HEK293 (cell line): ENCODE measurements at regions not wholly inside any gene's neighbourhood (a gene's known extent, or its start where the extent isn't known, plus 50 kb on each side); places are given as distances from the start of the nearest gene placed in this dataset.

ENCODE experiments used
- CTCF ChIP-seq: fragments of 450-650 bp; formaldehyde crosslinking; IDR thresholded peaks from 2 replicates; pipeline ENCODE4 v1.5.1; 2016; ENCODE audit warnings: missing biosample characterization, missing genetic modification characterization
- MEIS1 ChIP-seq: sonication (generic); formaldehyde crosslinking; IDR thresholded peaks from 2 replicates; pipeline ENCODE4 v1.8.1; 2022; ENCODE audit warnings: missing genetic modification reagents, mild to moderate bottlenecking, borderline replicate concordance
- YY1 ChIP-seq: fragments of 450-650 bp; formaldehyde crosslinking; IDR thresholded peaks from 2 replicates; pipeline ENCODE4 v1.5.1; 2018; ENCODE audit warnings: missing biosample characterization, missing genetic modification characterization
- ZBTB6 ChIP-seq: fragments of 450-650 bp; formaldehyde crosslinking; IDR thresholded peaks from 2 replicates; pipeline ENCODE4 v1.5.1; 2017; ENCODE audit warnings: missing biosample characterization, missing genetic modification characterization
- ZFP37 ChIP-seq: fragments of 450-650 bp; formaldehyde crosslinking; IDR thresholded peaks from 2 replicates; pipeline ENCODE4 v1.5.1; 2016; ENCODE audit warnings: missing biosample characterization, missing genetic modification characterization
- ZNF16 ChIP-seq: fragments of 450-650 bp; formaldehyde crosslinking; IDR thresholded peaks from 2 replicates; pipeline ENCODE4 v1.5.1; 2016; ENCODE audit warnings: low read depth, missing biosample characterization, missing genetic modification characterization
- ZNF302 ChIP-seq: fragments of 450-650 bp; formaldehyde crosslinking; IDR thresholded peaks from 2 replicates; pipeline ENCODE4 v1.5.1; 2016; ENCODE audit warnings: missing biosample characterization, missing genetic modification characterization, low read depth
- ZNF391 ChIP-seq: fragments of 450-650 bp; formaldehyde crosslinking; IDR thresholded peaks from 2 replicates; pipeline ENCODE4 v1.5.1; 2016; ENCODE audit warnings: low read depth, missing biosample characterization, missing genetic modification characterization, borderline replicate concordance
- ZNF645 ChIP-seq: fragments of 450-650 bp; formaldehyde crosslinking; IDR thresholded peaks from 2 replicates; pipeline ENCODE4; 2016; ENCODE audit warnings: missing biosample characterization, missing genetic modification characterization
- ZNF837 ChIP-seq: fragments of 450-650 bp; formaldehyde crosslinking; IDR thresholded peaks from 2 replicates; pipeline ENCODE4 v1.5.1; 2016; ENCODE audit warnings: missing biosample characterization, missing genetic modification characterization

- TF ChIP-seq MEIS1 (CRISPR knock-in tag) (no peak), ZNF16 (tag by site-specific recombination) (no peak), CTCF (no peak), ZNF837 (tag by site-specific recombination) (no peak), ZFP37 (no peak), YY1 (no peak), ZNF391 (no peak), ZNF645 (tag by site-specific recombination) (no peak), ZBTB6 (tag by site-specific recombination) (no peak), ZNF302 (tag by site-specific recombination) (no peak)
Measured at GRCh38 chr2:150125708-150126107, 361.8 kb downstream of the RND3 start.
